ENCODE measurements at regions not wholly inside any gene's neighbourhood (a gene's known extent, or its start where the extent isn't known, plus 50 kb on each side); places are given as distances from the start of the nearest gene placed in this dataset.
"Not testable (repeated sequence)": the region's sequence is repeated elsewhere in the genome, so short reads cannot be mapped to it uniquely, and the experiment has no call there.

DNA sequence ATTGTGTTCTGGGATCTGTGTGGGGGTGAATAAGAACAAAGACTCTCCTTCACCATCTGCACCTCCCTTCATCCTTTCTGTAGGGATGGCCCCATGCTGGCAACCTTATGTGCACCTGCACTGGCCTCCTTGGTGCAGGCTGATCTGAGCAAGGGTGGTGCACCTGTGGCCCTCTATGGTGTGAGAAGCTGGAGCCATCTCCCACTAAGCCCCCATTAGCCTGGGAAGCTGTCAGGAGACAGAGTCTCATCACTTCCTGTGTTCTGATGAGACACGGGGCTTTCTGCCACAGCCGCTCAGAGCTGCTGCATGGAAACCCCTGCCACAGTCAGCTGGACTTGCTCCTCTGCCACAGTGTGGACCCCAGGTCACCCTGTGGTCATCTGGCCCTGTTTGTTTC is 565.3 kb upstream of the SALL3 start:
- no peak for DNase-seq (ENCODE audit: low read depth)

DNA sequence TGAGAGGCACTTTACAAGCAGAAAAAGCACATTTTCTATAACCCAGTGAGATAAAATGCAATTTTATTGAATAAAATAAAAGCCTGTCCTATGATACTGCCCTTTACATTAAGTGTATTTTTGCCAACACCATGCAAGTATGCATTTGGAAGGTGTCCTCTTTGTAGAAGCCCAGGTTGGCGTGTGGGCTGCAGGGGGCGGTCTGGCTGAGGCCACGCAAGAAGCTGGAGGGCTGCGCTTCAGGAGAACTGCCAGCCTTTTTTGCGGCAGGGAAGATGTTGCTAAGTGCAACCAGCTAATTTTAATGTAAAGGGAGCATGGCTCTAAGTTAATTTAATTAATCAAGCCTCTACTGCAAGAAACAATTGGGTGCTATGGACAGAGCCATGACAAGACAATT is 562.8 kb upstream of the SALL3 start:
- DNase-seq (ENCODE audit: low read depth), result no peak

DNA sequence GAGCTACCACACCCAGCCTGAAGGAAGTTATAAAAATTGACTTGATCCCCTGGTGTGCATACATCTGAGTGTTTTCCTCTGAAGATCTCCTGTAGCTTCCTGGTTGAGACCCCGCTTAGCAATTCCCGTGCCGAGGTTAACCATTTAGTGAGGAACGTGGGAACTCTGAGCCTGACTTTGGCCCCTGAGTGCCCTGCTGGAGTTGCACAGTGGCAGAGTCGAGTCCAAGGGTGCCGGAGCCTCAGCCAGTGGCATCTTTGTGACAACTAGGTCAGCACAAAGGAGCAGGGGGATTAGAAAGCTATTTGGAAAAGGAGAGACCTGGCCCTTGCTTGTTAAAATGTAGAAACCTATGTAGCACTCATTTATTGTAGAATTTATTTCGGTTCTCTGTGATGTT is 561.2 kb upstream of the SALL3 start:
- DNase-seq (ENCODE audit: low read depth), result no peak

DNA sequence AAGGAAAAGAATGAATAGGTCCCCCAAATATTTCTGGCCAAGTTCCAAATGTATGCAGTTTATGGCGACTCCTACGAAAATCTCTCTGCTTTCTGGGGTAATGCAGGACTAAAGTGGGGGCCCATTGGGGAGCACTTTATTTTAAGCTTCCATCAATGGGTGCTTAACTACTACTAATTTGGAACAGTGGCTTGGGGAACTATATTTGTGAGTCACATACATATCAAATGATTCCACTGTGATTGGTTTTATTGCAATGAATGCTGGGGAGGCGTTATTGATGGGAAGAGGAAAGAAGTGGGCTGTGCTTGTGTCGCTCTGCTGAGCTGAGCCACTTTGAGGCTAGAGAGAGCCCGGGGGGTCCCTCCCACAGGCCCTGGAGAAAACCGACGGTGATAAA is 560.4 kb upstream of the SALL3 start:
- DNase-seq (ENCODE audit: low read depth), result no peak

DNA sequence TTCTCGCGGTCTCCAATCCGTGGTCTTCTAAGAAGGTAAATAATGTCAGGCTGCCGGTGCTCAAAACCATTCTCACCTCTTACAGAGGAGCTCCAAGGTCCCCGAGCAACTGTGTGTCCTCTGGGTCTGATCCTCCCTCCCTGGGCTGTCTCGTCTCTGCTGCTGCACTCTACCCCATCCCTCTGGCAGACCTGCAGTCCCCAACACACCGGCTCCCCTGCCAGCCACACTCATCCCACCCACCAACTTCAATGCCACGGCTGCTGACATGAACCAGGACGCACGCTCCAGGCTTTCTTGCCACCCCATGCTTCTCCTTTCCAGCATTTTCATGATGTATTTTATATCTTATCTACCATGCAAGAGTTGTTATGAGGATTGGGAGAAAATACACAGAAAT is 559.5 kb upstream of the SALL3 start:
- DNase-seq (ENCODE audit: low read depth), result no peak

DNA sequence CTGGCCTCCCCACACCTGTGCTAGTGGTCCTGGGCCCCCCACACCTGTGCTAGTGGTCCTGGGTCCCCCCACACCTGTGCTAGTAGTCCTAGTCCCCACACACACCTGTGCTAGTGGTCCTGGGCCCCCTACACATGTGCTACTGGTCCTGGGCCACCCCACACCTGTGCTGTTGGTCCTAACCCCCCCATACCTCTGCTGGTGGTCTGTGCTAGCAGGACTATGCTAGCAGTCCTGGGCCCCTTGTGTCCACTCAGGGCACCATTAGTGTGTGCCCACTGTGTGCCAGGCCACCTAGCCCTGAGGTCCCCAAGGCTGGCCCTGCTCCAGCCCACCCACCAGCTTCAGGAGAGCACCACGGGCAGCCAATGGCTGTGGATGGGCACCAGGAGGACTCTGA is 558.2 kb upstream of the SALL3 start:
- DNase-seq (ENCODE audit: low read depth), result no peak

DNA sequence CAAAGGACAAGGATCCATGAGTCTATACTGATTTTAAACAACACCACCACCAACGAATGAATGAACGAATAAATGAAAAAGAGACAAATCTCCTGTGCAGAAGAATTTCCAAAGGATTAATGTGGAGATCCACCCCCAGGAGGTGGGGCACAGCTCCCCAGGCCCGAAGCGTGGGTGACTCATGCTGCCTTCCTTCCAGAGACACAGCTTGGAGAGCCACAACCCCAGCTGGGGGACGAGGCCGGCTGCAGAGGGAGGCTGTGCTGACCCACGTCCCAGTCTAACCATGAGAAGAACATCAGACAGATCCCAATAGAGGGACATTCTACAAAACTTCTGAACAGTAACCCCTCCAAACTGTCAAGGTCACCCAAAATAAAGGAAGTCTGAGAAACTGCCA is 557.3 kb upstream of the SALL3 start:
- DNase-seq (ENCODE audit: low read depth), result no peak

DNA sequence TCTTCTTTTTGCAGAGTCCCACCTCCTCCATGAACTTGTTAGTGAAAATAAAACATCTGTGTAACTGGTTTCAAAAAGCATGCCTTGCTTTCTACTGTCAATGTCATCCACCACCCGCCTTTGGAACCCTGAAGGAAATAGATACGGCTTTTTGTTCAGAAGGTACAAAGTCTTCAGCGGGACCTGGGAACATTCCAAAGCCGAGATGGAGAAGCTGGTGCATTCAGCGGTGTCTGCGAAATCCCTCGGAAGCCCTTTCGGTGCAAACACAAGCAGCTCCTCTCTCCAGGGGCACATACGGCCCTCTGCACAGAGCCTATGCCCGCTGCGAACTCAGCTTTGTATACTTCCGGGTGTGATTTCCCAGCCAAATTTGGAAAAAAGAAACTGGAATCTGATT is 555.8 kb upstream of the SALL3 start:
- no peak for DNase-seq (ENCODE audit: low read depth)

DNA sequence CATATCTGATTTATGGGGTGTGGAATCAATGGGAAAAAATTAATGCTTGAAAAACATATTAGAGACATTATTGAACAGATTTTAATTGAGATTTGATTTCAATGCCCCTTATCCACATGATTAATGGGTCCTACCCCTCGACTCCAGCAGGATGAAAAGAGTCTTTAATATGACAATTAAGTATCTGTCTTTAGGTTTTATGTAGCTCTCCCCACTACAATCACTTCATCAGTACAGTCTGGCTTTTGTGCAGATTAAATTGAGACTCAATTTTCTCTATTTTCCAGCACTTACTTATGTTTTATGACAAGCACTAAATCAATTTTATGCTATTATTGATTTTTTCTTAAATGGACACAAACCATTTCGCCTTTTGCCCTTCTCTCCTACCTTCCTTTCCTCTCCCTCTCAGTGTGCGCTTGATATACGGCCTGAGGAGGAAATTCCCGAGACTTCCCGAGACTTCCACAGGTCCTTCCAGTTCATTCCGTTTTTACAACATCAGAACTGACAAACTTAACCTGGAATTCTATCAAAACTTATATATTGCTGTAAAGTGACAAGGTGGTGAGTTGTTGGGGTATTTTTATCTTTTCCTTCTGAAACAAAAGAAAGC is 555.1 kb upstream of the SALL3 start:
- no peak for DNase-seq (ENCODE audit: low read depth)

DNA sequence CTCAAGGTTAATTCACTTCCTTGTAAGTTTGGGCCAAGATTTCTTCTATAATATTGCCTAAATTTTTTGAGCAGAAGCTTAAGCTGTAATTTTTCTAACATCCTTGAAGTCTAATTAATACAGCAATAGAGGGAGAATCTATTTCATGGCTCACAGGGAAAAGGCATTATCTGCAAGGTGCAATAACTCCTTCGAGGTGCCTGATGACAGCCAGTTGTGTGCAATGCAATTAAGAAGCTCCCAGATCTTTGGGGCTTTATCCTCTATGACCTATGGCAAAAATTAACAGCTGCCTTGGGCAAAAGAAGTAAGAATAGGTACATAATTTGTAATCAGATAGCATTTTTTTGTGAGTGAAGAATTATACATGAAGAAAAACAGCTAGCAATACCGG is 554.6 kb upstream of the SALL3 start:
- DNase-seq (ENCODE audit: low read depth), result no peak

DNA sequence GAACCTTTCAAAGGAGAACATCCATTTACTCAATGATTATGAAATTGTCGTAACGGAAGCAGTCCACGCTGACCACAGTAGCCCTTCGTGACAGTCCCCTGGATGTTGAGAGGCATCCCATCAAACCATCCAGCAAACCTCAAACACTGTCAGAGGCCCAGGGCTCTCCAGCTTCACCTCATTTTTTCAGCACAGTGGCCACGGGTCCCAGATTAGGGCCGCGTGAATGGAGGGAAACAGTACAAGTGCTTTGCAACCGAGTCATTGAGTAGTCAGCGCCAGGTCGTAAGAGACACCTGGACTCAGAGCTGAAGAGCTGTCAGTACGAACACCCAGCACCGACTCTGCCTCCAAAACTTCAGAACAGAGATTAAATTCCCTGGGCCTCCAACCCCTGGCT is 552.5 kb upstream of the SALL3 start:
- DNase-seq (ENCODE audit: low read depth), result no peak

DNA sequence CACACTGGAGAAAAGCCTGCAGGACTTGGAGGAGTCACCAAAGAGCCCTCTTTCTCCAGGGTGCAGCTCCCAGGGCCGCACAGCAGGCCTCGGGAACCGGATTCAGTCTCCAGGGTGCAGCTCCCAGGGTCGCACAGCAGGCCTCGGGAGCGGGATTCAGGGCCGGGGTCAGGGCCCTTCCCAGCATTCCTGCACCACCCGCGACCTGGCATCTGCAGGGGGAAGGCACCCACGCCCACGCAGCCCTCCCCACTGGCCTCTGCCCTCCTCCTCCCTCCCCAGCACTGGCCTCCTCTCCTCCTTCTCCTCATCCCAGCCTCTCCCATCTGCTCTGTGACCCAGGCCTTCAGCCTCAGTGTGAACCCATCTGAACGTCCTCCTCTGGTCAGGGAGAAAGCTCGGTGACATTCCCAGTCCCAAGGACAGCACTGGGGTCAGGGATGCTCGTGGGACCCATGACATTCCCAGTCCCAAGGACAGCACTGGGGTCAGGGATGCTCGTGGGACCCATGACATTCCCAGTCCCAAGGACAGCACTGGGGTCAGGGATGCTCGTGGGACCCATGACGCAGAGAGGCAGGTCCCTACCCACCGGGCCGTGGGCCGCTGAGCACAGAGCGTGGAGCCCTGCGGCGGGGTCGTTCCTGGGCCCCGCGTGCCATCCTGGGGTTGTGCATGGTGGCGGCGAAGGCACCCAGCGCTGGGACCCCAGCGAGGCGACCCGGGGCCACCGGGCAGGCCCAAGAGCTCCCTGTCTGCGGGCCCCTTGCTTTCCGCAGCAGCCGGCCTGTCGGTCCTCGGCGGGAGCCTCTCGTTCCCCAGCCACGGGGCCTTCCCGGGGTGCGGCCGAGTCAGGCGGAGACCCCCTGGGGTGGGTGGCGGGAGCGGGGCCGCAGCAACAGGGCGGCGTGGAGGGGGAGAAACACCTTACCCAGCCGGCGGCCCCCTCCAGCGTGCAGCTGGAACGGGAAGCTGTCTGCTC is 550.2 kb upstream of the SALL3 start:
- DNase-seq (ENCODE audit: low read depth), result no peak

DNA sequence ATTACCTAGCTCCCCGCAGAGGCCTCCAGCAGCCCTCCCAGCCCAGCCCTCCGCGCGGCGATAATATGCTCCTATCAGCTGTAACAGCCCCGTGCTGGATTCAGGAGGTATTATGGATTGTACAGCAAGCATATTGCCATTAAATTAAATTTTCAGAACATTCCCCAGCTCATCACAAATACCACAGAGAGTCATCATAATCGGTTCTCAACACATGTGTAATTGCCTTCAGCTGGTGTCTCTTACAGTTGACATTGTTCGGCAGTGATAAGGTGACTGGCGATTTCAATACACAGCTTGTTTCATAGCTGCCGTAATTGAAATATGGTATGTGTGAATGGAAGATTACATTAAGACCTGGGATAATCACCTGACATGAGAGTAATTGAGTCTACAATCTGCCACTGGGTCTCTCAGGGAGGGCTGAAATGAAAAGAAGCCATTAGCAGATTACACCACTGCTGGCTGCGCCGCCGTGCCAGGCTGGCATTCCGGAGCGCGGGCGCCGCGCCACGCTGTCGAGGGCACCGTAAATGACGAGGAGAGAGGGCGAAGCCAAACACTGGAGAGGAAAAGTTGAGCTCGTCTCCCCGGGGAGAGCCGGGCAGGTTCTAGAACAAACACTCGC is 549.4 kb upstream of the SALL3 start:
- DNase-seq (ENCODE audit: low read depth), result no peak

DNA sequence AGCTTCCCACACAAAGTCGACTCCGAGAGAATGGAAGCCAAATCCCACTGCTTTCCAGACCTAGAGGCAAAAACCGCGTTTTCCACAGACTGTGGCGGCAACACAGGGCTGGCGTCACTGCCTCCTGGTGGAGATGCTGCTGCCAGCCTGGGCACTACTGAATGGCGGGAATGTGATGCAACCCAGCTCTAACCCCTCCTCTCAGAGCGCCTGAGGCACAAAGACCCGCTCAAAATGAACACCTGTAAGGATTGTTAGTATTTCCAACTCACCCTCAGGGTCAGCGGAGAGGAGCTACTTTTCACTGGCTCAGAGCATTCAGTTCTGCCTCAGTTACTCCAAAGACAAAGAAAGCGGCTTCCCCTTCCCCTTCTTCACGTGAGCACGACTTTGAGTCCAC is 548.0 kb upstream of the SALL3 start:
- no peak for DNase-seq (ENCODE audit: low read depth)

DNA sequence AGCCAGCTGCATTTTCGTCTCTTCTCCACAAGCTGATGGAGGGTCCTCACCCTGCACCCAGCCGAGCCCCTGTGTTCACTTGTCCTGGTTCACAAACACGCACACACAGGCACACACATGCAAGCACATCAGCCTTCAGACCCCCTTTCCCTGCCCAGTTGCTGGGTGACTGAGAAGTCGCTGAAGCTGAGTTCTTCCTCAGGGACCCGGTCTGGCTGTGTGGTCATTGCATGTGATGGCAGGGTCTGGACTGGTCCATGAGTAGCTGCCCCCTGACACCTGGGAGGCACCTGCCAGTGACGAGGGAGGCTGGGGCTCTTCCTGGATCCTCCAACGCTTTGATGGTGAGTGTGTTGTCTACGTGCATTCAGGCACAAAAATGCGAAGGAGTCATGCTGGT is 546.1 kb upstream of the SALL3 start:
- no peak for DNase-seq (ENCODE audit: low read depth)

DNA sequence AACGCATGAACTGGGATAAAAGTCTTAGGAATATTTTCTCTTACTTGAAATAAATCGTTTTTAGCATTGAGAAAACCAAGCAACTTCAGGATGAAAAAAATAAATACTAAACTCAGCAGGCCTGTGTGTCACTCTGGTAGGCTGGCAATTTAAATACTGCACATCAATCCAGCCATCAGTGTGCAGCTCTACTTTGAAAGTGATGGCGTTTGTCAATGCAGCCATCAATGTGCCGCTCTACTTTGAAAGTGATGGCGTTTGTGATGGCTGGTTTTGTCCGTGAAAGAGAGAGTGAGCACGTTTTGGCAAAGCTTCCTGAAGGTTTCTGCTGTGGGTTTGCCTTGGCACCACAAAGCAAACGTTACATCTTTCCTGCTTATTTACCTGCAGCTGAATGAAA is 543.5 kb upstream of the SALL3 start:
- no peak for DNase-seq (ENCODE audit: low read depth)

DNA sequence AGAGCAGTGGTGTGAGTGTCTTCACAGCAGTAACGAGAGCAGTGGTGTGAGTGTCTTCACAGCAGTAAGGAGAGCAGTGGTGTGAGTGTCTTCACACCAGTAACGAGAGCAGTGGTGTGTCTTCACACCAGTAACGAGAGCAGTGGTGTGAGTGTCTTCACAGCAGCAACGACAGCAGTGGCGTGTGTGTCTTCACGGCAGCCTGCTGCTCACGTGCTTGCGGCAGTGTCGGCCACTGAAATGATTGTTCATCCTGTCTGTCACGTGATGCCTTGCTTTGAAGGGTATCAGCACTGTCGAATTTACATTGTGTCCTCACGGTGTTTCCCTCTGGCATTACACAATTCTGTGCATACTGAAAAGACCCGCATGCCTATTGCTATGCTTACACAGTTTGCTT is 541.4 kb upstream of the SALL3 start:
- DNase-seq (ENCODE audit: low read depth), result not testable (repeated sequence)

DNA sequence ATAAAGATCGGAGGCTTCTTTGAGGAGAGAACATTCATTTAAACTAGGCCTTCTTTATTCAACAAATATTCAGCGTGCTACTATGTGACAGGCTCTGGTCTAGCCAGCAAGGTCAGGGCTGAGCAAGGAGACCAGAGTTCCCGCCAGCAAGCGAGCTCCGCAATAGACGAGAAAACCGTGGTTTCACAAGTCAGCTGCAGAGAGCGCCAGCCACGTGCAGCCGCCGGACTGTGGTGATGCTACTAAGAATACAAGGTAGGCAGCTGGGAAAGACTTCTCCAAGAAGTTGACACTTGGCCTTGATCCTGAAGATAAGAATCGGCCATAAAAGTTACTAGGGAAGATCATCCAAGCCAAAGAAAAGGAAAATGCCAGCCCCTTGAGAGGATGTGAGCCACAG is 533.7 kb upstream of the SALL3 start:
- no peak for DNase-seq (ENCODE audit: low read depth)

DNA sequence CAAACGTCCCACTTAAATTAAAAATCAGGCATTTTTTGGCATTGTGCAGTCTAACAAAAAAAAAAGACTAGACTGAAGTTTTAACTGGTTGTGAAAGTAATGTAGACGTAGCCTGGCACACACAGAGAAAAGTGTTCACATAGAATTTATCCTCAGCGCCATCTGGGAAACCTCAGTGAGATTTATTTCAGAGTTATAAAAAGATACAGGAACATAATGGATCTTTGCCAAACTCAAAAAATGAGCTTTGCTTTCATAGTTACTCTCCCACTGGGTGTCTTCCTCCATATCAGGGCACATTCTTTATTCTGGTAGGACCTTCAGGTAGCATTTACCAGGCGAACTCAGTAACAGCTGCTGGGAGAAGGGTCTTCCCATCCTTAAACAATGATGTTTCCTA is 532.4 kb upstream of the SALL3 start:
- no peak for DNase-seq (ENCODE audit: low read depth)

DNA sequence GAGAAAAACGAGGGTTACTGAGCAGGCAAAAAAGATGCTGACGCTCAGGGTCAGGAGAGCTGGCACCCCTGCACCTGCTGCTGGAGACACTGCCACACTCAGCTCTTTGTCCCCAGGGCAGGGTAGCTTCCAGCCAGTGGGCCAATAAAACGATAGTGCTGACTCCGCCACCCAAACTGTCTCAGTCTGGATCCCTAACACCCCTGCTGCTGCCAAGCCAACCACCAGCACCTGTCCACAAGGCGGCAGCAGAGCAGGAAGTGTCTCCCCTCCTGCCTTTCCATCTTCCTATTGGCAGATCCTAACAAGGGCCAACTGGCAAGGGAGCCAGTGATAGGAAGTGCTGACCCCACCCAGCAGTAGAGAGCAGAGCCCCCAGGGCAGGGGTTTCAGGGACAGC is 531.5 kb upstream of the SALL3 start:
- DNase-seq (ENCODE audit: low read depth), result no peak

DNA sequence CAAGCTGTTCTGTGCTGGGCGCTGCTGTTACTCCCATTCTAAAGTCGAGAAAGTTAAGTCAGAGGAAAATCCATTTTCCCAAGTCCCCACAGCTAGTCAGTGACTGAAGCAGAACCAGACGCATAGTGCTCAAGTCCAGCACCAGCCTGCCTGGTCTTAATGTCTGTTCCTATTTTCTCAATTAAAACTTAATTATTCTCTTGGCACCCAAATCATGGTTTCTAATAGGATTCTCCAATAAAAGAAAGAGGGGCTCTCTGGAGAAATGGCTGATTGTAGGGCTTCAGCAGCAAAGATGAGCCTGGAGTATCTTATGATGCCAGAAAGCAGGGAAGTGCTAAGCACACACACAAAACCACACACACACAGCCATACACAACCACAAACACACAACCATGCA is 531.0 kb upstream of the SALL3 start:
- no peak for DNase-seq (ENCODE audit: low read depth)

DNA sequence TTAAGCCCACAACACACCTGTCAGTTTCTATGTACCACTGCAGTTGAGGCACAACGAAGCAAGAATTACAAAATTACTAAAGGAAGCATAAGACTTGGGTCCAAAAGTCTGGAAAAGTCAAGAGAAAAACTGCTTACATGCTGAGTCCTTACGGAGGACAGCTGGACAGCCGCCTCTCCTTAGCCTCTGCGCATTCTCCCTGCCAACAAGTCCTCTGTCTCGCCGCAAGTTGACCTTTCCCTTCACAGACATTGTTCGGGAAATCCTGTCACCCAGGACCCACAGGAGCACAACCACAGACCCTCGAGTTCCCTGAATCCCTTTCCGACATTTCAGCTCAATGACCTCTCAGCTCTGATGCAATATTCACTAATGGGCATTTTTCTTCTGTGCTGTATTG is 525.4 kb upstream of the SALL3 start:
- DNase-seq (ENCODE audit: low read depth), result no peak

DNA sequence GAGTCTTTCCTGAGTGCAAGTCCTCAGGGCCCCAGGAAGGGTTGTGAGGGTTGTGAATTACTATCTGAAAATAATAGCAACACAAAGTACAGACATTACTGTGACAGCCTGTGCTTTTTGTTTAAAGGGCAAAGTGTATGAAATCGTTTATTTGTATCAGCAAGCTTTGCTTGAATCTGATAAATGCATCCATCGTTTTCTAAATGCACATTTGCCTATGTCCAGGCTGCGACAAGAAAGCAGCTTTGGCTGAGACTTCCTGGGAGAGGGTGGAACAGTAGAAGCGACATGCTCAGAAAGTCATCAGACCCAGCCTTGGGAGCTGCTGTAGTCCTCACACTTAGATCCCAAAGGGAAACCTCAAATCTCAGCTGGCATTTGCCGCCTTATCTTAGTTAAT is 524.2 kb upstream of the SALL3 start:
- DNase-seq (ENCODE audit: low read depth), result no peak
